T-helper 17 cell (primary cell): ENCODE measurements at regions not wholly inside any gene's neighbourhood (a gene's known extent, or its start where the extent isn't known, plus 50 kb on each side); places are given as distances from the start of the nearest gene placed in this dataset.

ENCODE experiments used
- ATAC-seq: fragments of 150-1000 bp; cut with Tn5 transposase; 2 replicates; pipeline ENCODE4 v1.10.0; 2021; ENCODE audit warnings: mild to moderate bottlenecking, moderate library complexity
- DNase-seq, 3 donors: peaks; one replicate each; pipeline versions ENCODE4 v3.0.0 to v3.0.0-alpha.2; 2020 to 2021
- H3K9me3 ChIP-seq: one replicate; pipeline ENCODE4 v1.7.0; 2013; ENCODE audit warnings: low read length, mild to moderate bottlenecking; ENCODE audit not compliant: control insufficient read depth, poor library complexity, severe bottlenecking
- H3K27ac Mint-ChIP-seq: one replicate; pipeline ENCODE4 v1.8.0; 2022; ENCODE audit warnings: mild to moderate bottlenecking, moderate library complexity, mixed read lengths
- H3K27me3 Mint-ChIP-seq: one replicate; pipeline ENCODE4 v1.8.0; 2022; ENCODE audit warnings: mixed read lengths
- H3K36me3 Mint-ChIP-seq: one replicate; pipeline ENCODE4 v1.8.0; 2022; ENCODE audit warnings: low read depth, mixed read lengths
- H3K4me1 Mint-ChIP-seq: one replicate; pipeline ENCODE4 v1.8.0; 2022; ENCODE audit warnings: mild to moderate bottlenecking, mixed read lengths
- H3K4me3 Mint-ChIP-seq: one replicate; pipeline ENCODE4 v1.8.0; 2022; ENCODE audit warnings: mild to moderate bottlenecking, moderate library complexity, mixed read lengths

DNA sequence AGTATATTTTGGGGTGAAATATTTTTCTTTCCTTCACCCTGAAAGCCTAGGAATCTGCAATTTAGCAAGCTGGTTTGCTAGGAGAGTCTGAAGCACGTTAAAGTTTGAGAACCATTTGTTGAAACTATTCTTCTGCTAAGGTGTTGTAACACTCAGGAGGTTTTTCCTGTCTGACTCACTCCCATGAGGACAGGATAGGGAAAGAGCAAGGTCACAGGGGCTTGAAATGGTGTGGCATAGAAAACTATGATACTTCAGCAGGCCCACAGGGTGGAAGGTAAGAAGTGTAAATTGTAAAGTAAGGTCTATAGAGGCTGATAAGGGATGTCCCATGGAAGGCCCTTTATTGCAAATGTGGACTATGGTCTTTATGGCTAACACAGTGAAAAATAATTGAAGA lies 177.7 kb upstream of the ZC3H15 start:
- DNase-seq (no peak), ATAC-seq (no peak)
- Mint-ChIP-seq H3K4me3 (no peak overlapping the region), H3K36me3 (no peaks in the 10 kb centered on the region), H3K27me3 (no peaks in the 10 kb centered on the region), H3K27ac (no peak overlapping the region), H3K4me1 (no peaks in the 10 kb centered on the region)
- H3K9me3 ChIP-seq, result no peaks in the 10 kb centered on the region

GRCh38 chr2:186309901-186310300 lies 176.2 kb upstream of the ZC3H15 start:
- no peaks in the 10 kb centered on the region for H3K27me3 Mint-ChIP-seq

GRCh38 chr2:186319105-186319504 lies 167.0 kb upstream of the ZC3H15 start:
- Mint-ChIP-seq H3K4me3 (no peak overlapping the region), H3K4me1 (no peaks in the 10 kb centered on the region), H3K27ac (no peak overlapping the region), H3K36me3 (peaks cover 2% of the 10 kb centered on the region), H3K27me3 (no peaks in the 10 kb centered on the region)
- no peak for ATAC-seq
- no peak for DNase-seq
- H3K9me3 ChIP-seq, result no peaks in the 10 kb centered on the region

More at GRCh38 chr2:186309901-186310300, 176.2 kb upstream of the ZC3H15 start:
- no peaks in the 10 kb centered on the region for H3K9me3 ChIP-seq
- Mint-ChIP-seq H3K4me1 (no peaks in the 10 kb centered on the region), H3K36me3 (no peaks in the 10 kb centered on the region), H3K4me3 (no peak overlapping the region), H3K27ac (no peak overlapping the region)
- DNase-seq (no peak), ATAC-seq (no peak)

DNA sequence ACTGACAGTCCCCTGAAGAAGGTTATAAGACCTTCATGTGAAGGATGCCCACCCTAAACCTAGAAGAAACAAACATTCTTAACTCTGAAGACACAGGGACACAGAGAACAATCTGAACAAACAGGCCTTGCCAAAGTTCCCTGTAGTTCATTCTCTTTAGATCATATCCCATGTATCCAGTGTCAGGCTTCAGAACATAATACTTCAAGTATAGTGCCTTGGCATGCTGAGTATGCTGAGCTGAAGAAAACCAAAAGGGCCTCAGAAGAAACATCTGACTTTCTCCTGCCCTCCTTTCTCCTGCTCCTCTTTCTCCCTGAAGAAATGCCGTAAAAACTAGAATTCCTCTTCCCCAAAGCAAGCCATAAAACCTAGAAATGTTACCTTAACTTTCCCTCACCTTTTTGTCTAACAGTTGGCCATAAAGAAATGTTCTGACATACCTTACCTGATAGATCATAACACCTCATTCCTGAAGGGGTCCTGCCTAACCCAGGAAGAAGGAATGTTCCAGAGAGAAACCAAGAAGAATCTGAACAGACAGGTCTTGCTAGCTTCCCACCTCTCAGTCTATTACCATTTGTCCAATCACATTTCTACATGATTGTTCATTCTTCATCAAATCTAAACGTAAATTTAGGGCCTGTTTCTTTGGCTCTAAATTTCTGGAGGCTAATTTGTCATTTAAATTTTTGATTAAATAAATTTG lies 160.1 kb upstream of the ZC3H15 start:
- no peak for ATAC-seq
- H3K9me3 ChIP-seq, result no peaks in the 10 kb centered on the region
- no peak for DNase-seq
- Mint-ChIP-seq H3K4me1 (no peaks in the 10 kb centered on the region), H3K4me3 (no peak overlapping the region), H3K36me3 (no peaks in the 10 kb centered on the region), H3K27ac (no peak overlapping the region), H3K27me3 (no peaks in the 10 kb centered on the region)

DNA sequence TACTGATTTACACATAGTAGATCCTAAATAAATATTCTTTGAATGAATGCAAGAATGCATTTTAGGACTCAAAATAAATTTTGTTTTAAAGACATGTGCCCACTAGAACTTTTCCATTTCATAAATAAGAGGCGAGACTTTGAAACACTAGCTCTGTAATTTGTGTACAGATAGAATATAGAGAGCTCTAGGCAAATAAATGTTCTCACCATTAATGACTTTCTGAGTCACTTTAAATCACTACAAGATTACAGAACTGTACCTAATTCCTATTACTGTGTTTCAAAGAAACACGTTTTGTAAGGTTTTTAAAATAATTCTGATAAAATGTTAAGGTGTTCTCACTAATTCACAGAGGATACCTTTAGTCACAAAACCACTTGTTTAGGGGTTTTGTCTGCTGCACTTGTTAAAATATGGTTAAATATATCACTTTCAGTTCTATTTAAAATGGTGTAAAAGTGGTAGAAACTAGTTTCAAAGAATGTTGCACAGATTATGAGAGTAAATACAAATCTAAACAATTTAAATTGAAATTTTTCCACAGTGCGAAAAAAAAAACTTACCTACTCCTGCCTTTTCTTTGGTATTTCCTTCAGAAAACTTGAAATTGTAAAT lies 158.7 kb upstream of the ZC3H15 start:
- no peaks in the 10 kb centered on the region for H3K4me1 Mint-ChIP-seq
- no peaks in the 10 kb centered on the region for H3K36me3 Mint-ChIP-seq
- no peaks in the 10 kb centered on the region for H3K9me3 ChIP-seq
- no peak overlapping the region for H3K4me3 Mint-ChIP-seq
- H3K27me3 Mint-ChIP-seq, result no peaks in the 10 kb centered on the region
- no peak overlapping the region for H3K27ac Mint-ChIP-seq
- DNase-seq (no peak), ATAC-seq (no peak)

DNA sequence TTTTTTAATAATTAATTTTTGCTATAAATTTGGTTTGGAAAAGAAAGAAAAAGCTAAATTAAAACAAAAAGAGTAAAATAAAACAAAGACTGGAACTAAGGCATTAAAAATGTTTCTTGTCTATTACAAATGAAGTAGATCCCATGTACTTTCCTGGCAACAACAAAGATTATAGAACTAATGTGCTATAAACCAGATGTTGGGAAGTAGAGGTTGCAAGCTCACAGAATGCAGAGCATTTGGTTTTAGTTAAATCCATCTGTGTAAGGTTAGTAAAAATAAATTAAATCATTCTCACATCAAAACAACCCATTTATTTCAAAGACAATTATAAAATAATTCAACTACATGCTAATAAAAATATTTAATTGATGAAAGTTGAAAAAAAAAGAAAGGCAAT lies 157.2 kb upstream of the ZC3H15 start:
- Mint-ChIP-seq H3K36me3 (no peaks in the 10 kb centered on the region), H3K4me3 (no peak overlapping the region), H3K27ac (no peak overlapping the region), H3K4me1 (no peaks in the 10 kb centered on the region), H3K27me3 (no peaks in the 10 kb centered on the region)
- no peaks in the 10 kb centered on the region for H3K9me3 ChIP-seq
- DNase-seq (no peak), ATAC-seq (no peak)

- no peaks in the 10 kb centered on the region for H3K27me3 Mint-ChIP-seq
Measured at GRCh38 chr2:186330050-186330449, 156.0 kb upstream of the ZC3H15 start.

DNA sequence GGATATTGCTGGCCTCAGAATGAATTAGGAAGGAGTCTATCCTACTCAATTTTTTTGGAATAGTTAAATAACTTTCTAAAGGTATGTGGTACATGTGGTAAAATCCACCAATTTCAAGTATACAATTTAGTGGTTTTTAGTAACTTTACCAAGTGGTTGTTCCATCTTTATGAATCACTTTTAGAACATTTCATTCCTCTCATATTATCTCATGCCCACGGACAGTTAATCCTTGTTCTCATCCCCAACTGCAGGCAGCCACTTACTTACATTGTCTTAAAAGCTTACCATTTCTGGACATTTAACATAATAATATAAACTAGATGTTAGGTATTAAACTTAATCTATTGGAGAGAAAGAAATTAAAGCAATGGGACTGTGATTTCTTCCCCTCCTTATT lies 146.3 kb upstream of the ZC3H15 start:
- no peak overlapping the region for H3K4me3 Mint-ChIP-seq

More at GRCh38 chr2:186330050-186330449, 156.0 kb upstream of the ZC3H15 start:
- DNase-seq, result no peak
- ATAC-seq, result no peak
- Mint-ChIP-seq H3K4me3 (no peak overlapping the region), H3K36me3 (no peaks in the 10 kb centered on the region), H3K4me1 (no peaks in the 10 kb centered on the region), H3K27ac (no peak overlapping the region)
- no peaks in the 10 kb centered on the region for H3K9me3 ChIP-seq

DNA sequence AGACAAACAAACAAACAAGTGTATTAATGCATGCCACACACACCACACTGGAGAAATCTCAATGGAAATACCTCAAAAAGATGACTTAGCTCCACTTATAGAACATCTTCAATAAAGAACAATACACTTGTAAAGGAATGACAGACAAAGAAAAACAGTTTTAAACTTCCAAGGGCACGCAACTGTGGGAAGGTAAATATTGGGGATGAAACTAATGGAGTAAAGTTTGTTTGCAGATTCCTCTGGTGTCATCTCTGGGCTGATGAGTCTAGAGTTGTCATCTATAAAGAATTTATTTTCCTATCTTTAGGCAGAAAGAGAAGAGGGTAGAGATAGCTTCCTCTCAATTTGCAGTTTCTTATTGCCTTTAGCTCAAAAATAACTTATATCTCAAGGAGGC lies 144.0 kb upstream of the ZC3H15 start:
- ATAC-seq, result no peak
- no peak overlapping the region for H3K4me3 Mint-ChIP-seq
- peaks cover 2% of the 10 kb centered on the region for H3K36me3 Mint-ChIP-seq
- H3K9me3 ChIP-seq, result peaks cover 3% of the 10 kb centered on the region
- DNase-seq, result no peak
- no peak overlapping the region for H3K27ac Mint-ChIP-seq
- no peaks in the 10 kb centered on the region for H3K4me1 Mint-ChIP-seq
- H3K27me3 Mint-ChIP-seq, result no peaks in the 10 kb centered on the region

More for the DNA sequence above, 146.3 kb upstream of the ZC3H15 start:
- no peaks in the 10 kb centered on the region for H3K27me3 Mint-ChIP-seq
- no peak for DNase-seq
- ATAC-seq, result no peak
- peaks cover 3% of the 10 kb centered on the region for H3K9me3 ChIP-seq
- H3K36me3 Mint-ChIP-seq, result peaks cover 2% of the 10 kb centered on the region
- no peak overlapping the region for H3K27ac Mint-ChIP-seq
- no peaks in the 10 kb centered on the region for H3K4me1 Mint-ChIP-seq

DNA sequence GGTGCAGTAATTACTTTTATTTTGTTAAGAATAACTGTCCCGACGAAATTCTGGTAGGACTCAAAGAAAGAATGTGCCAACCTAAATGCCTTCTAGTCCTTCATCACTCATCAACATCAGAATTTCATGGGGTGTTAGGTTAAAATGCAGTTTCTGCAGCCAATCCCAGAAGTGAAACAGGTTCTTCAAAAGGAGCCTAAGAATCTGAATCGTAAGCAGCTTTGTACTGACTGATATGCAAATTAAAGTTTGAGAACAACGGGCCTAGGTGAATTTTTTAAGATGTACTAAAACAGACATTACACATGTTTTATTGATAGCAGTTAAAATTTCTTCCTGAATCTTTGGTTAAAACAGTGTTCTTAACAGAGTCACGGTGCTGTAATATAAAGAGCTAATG lies 140.3 kb upstream of the ZC3H15 start:
- DNase-seq, result no peak
- H3K9me3 ChIP-seq, result peaks cover 3% of the 10 kb centered on the region
- H3K4me3 Mint-ChIP-seq, result no peak overlapping the region
- no peaks in the 10 kb centered on the region for H3K27me3 Mint-ChIP-seq
- H3K4me1 Mint-ChIP-seq, result no peaks in the 10 kb centered on the region
- peaks cover 2% of the 10 kb centered on the region for H3K36me3 Mint-ChIP-seq
- no peak for ATAC-seq
- H3K27ac Mint-ChIP-seq, result no peak overlapping the region

- peaks cover 2% of the 10 kb centered on the region for H3K36me3 Mint-ChIP-seq
- no peak for DNase-seq
- peaks cover 3% of the 10 kb centered on the region for H3K9me3 ChIP-seq
- H3K27me3 Mint-ChIP-seq, result no peaks in the 10 kb centered on the region
- ATAC-seq, result no peak
- no peaks in the 10 kb centered on the region for H3K4me1 Mint-ChIP-seq
- no peak overlapping the region for H3K4me3 Mint-ChIP-seq
- no peak overlapping the region for H3K27ac Mint-ChIP-seq
Measured at GRCh38 chr2:186346216-186346615, 139.8 kb upstream of the ZC3H15 start.

- ATAC-seq (no peak), DNase-seq (no peak)
- no peaks in the 10 kb centered on the region for H3K27me3 Mint-ChIP-seq
- H3K4me3 Mint-ChIP-seq, result no peak overlapping the region
- no peaks in the 10 kb centered on the region for H3K4me1 Mint-ChIP-seq
- no peak overlapping the region for H3K27ac Mint-ChIP-seq
- H3K9me3 ChIP-seq, result no peaks in the 10 kb centered on the region
- H3K36me3 Mint-ChIP-seq, result peaks cover 2% of the 10 kb centered on the region
Measured at GRCh38 chr2:186347472-186347871, 138.6 kb upstream of the ZC3H15 start.

DNA sequence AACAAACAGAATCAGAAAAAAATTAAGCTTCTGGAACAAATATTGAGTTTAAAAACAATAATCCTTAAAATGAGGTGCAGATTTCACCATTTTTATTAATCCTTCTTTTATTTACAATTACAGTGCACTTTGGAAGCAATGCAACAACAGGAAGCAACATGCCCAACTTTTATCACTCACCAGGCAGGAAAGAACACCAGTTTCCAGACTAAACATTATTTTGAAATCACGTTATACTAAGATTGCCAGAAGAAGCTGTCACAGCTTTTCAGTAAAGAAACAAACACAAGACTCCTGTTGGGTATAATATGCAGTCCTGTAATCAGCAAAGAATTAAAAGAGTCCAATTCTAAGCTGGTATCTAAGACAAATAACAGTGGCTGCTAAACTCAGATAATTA lies 137.9 kb upstream of the ZC3H15 start:
- no peak overlapping the region for H3K4me3 Mint-ChIP-seq
- H3K4me1 Mint-ChIP-seq, result no peaks in the 10 kb centered on the region
- no peaks in the 10 kb centered on the region for H3K9me3 ChIP-seq
- H3K27ac Mint-ChIP-seq, result no peak overlapping the region
- no peak for ATAC-seq
- no peaks in the 10 kb centered on the region for H3K36me3 Mint-ChIP-seq
- no peaks in the 10 kb centered on the region for H3K27me3 Mint-ChIP-seq
- no peak for DNase-seq

- H3K36me3 Mint-ChIP-seq, result no peaks in the 10 kb centered on the region
- H3K4me3 Mint-ChIP-seq, result no peak overlapping the region
- H3K4me1 Mint-ChIP-seq, result no peaks in the 10 kb centered on the region
- DNase-seq, result no peak
- H3K27me3 Mint-ChIP-seq, result no peaks in the 10 kb centered on the region
- H3K9me3 ChIP-seq, result no peaks in the 10 kb centered on the region
- no peak for ATAC-seq
- H3K27ac Mint-ChIP-seq, result no peak overlapping the region
Measured at GRCh38 chr2:186349508-186349907, 136.6 kb upstream of the ZC3H15 start.
